Activated CD4-positive, alpha-beta T cell treated with anti-CD3 and anti-CD28 coated beads for 48 hours (primary cell): ENCODE measurements at regions not wholly inside any gene's neighbourhood (a gene's known extent, or its start where the extent isn't known, plus 50 kb on each side); places are given as distances from the start of the nearest gene placed in this dataset.
A peak's percentile ranks its signal among the peaks of the same experiment; 100 is the strongest.
"Not testable (repeated sequence)": the region's sequence is repeated elsewhere in the genome, so short reads cannot be mapped to it uniquely, and the experiment has no call there.

ENCODE experiments used
- DNase-seq: peaks from one replicate; pipeline ENCODE4 v3.0.0-alpha.2; 2020

DNA sequence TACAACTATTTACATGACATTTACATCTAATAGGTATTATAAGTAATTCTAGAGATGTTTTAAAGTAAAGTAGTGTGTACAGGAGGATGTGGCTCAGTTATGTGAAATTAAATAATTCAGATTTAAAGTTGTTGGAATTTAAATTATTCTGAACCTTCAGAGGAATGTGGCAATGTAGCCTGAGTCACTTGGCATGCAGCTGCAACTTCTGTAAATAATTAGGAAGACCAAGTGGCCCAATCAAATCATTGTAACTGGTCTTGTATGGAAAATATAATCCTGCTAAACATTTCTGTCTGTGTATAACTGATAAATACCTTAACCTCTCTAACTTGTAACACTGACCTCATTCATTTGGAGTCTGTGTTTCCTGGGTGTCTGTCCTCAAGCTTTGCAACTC, 828.9 kb downstream of the GLUD2 start:
- no peak for DNase-seq

DNA sequence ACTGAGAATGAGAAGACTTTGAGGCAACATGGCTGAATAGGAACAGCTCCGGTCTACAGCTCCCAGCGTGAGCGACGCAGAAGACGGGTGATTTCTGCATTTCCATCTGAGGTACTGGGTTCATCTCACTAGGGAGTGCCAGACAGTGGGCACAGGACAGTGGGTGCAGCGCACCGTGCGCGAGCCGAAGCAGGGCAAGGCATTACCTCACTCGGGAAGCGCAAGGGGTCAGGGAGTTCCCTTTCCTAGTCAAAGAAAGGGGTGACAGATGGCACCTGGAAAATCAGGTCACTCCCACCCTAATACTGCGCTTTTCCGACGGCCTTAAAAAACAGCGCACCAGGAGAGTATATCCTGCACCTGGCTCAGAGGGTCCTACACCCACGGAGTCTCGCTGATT, 829.9 kb downstream of the GLUD2 start:
- DNase-seq: not testable (repeated sequence)

DNA sequence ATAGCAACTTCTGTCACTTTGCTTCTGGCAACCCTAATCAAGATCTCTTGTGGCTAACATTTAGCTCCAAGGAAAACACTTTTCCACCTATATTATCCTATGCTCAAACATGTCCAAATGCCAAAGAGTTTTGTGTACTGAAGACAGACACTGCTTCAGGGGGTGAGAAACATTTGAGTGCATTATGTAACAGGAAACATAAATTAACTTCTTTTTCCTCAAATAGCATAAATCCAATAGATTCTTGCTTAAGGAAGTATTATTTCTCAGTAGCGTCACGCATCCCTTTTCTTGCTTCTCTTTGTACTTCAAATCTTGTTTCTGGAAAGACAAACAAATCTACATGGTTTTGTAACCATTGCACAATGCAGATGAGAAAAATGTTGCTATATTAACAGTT, 839.1 kb downstream of the GLUD2 start:
- no peak for DNase-seq

DNA sequence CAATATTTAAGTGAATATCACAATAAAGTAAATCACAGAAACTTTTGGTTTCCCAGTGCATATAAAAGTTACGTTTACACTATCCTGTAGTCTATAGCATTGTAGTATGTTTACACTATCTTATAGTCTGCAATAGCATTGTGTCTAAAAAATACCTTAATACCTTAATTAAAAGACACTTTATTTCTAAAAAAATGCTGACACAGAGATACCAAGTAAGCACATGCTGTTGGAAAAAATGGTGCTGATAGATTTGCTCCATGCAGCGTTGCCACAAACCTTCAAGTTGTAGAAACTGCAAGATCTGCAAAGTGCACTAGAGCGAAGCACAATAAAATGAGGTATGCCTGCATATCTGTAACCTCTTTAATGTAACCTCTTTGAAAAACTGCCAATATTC, 847.3 kb downstream of the GLUD2 start:
- DNase-seq: no peak

DNA sequence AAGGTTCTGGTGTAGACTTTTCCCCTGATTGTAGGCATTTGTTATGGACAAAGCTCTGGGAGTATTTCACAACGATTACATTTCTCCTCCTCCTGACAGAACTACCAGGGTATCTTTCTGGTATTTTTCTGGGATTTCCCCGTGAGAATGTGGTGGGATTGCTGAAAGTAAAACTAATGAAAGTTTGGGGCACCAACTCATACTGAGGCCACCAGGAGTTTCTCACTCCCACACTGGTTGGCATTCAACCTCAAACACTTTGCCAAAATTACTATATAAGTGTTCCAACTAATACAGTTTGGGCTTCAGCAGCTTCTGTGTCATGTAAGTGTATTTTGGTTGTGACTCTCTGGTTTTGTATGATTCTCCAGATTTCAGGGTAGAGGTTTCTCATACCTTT, 855.1 kb downstream of the GLUD2 start:
- DNase-seq: peak; percentile 1

DNA sequence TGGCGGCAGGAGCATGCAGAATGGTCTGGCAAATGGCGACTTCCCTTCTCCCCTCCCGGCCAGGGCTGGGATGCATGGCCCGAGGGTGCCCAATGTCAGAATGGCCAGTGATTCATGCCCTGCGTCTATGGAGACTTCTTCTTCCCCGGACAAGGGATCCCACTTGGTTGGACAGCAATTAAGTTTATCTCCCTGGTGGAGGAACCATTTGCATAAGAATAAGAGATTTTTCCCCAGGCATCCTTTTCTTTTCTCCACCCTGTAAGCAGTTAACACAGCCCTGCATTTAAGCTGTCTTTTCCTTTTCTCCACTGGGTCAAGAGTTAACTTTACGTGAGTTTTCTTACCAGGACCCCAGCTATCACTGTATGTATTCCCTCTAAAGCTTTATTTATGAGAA, 856.6 kb downstream of the GLUD2 start:
- no peak for DNase-seq

DNA sequence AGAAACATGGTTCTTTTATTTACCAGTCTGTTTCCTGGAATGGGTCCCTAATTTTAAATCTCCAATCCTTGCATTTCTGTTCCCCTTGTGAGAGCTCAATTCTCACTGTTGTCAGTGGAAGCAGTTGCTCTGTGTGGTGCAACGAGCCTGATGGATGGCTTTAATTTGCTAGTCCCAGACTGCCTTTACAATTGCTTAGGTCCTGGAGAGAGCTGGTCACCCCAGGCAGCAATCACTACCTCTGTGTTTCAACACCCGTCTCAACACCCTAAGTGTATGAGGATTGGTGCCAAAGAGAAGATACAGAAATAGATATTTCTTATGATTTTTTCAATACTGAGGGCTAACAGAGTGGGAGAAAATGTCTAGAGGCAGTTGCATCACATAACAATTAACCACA, 873.8 kb downstream of the GLUD2 start:
- DNase-seq: no peak

DNA sequence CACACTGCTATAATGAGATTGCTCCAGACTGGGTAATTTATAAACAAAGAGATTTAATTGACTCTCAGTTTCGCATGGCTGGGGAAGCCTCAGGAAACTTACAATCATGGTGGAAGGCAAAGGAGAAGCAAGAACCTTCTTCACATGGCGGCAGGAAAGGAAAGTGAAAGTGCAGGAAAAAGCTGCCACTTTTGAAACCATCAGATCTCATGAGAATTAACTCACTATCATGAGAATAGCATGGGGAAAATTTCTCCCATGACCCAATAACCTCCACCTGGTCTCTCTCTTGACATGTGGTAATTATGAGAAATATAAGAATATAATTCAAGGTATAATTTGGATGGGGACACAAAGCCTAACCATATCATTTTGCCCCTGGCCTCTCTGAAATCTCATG, 884.2 kb downstream of the GLUD2 start:
- no peak for DNase-seq

DNA sequence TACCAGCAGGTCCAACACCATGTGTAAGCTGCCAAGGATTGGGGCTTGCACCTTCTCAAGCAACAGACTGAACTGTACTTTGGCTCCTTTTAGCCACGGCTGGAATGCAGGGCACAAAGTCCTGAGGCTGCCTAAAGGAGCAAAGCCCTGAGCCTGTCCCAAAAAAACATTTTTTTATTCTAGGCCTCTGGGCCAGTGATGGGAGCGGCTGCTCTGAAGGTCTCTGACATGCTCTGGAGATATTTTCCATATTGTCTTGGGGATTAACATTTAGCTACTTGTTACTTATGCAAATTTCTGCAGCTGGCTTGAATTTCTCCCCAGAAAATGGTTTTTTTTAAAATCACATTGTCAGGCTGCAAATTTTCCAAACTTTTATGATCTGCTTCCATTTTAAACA, 885.3 kb downstream of the GLUD2 start:
- DNase-seq: no peak

DNA sequence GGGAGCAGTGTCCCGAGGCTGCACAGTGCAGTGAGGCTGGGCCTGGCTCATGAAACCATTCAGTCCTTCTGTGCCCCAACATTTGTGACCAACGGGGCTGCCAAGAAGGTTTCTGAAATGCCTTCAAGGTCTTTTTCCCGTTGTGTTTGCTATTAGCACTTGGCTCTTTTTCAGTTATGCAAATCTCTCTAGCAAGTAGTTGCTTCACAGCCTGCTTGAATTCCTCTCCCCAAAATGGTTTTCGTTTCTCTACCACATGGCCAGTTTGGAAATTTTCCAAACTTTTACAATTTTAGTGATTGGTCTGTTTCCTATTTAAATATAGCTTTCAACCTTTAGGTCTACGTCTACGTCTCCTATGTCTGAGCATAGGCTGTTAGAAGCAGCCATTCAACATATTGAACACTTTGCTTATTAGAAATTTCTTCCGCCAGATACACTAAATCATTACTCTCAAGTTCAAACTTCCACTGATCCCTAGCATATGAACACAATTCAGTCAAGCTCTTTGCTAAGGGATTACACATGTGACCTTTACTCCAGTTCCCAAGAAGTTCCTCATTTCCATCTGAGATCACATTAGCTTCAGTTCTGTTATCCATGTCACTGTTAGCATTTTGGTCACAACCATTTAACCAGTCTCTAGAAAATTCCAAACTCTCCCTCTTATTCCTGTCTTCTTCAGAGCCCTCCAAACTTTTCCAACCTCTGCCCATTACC, 901.8 kb downstream of the GLUD2 start:
- DNase-seq: no peak

DNA sequence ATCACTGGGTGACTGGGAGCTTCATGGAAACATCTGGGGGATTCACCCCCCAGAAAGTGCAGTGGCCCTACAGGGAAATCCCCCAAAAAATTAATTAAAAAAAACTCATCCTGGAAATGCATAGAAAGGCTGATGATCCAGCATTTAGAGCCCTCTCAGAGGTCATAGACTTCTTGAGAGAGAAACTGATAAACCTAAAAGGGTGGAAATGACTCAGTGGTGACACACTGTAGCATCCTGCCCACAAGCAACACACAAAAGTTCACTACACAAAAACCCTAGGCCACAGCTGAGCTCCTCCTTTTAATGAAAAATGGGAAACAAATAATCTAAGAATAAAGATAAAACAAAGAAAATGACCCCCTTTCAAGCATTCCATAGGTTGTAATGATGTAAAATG, 911.5 kb downstream of the GLUD2 start:
- no peak for DNase-seq

DNA sequence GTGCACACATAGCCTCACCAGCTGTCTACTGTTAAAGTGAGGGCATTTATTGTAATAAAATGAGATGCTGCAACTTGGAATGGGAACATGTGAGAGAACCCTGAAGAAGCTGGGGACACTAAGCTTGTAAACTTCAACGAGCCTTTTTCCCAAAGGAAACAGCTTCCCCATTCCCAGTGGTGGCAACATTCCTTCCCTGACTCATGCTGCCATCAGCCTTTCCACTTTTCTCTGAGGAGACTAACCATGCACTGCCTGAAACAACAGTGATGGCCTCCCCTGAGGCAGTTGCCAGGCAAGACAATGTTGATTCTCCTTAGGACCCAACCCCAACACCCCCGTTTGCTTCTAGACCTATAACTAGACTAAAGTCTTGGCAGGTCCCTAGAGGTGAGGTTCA, 928.3 kb downstream of the GLUD2 start:
- no peak for DNase-seq

DNA sequence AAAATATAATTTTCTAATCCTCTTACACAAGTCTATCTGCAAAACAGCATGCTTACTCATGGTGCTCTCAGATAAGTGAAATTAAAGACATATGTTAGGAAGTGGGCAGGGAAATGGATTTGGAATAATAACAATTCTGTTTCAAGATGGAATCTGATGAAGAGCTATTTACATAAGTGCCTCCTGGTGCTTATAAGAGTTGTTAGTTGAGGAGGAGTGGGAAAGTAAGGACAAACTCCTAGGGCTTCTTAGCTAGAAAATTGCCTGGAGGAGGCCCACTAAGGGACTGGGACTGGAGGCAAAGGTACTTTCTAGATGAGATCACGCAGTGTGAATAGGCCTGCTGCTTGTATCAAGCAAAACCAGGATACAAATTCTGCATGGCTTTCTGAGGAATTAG, 939.8 kb downstream of the GLUD2 start:
- no peak for DNase-seq

DNA sequence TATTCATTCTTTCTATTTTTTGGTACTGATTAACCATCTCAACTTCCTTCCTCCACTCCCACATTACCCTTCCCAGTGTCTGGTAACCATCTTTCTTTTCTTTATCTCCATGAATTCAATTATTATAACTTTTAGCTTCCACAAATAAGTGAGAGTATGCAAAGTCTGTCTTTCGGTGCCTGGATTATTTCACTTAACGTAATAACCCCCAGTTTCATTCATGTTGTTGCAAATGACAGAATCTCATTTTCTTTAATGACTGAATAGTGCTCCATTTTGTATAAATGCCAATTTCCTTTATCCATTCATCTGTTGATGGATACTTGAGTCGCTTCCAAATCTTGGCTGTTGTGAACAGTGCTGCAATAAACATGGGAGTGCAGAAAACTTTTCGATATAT, 940.4 kb downstream of the GLUD2 start:
- DNase-seq: no peak

DNA sequence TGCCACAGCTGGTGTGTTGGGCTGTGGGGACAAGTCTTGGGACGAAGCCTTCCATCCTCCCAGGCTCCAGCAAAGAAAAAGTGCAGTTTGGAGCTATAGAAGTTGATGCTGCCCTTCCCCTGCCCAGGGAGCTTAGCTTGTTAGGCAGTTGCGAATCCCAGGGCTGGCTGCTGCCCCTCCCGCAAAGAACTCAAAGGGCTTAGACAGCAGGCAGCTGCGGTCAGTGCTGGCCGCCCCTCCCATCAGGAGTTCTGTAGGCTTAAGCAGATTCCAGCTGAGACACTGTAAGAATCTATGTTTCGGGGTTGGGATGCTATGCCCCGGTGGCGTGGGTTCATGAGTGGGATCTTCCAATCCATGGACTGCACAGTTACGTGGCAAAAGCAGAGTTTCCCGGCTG, 956.7 kb downstream of the GLUD2 start:
- no peak for DNase-seq

DNA sequence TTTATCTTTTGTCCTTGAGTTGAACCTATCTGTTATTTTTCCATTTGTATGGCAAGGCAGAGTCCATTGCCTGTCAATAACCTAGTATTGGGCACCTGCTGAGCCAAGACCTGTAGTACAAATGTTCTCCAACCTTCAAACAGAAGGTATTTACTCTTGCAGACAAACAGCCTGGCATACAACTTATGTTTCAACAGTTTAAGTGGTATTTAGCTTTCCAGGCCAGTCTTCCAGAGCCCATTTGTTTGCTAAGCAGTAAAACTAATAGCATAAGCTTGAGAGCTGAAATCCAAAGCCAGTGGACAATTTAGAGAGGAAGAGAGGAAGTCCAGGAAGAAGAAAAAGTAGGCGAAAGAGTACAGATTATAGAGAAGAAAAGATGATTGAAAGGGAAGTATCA, 979.3 kb downstream of the GLUD2 start:
- DNase-seq: no peak

DNA sequence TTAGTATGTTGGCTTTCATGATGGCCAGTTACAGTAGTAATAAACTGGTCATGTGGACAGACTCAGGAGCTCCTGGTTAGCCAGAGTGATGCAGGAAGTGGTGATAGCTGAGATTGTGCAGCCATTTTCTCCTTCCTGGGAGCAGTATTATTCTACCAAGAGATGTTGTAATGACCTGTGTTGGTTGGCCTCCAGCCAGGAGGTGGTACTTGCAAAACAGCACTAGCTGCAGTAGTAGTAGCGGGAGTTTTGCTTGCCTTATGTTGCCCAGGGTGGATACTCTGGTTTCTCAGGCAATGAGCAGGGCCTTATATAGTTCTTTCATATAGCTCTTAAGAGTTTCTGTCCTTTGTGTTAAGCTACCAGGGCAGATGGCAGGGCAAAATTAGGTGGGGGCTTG, 998.8 kb downstream of the GLUD2 start:
- DNase-seq: no peak

DNA sequence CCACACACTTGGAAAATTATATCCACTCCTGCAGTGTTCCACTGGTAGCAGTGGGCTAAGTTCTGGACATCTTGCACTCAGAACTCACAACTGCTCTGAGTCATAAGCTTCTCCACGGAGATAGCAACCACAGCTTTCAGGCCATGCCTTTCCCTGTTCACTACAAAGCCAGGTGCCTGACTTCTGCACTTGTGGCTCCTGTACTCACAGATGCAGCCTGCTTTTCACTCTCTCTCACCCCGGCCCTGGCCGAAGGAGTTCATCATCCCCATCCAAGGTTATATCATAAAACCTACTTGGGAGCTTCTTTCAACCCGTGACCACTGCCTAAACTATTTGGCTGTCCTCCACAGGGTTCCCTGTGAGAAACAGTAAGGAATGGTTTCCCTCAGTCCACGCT, 999.4 kb downstream of the GLUD2 start:
- no peak for DNase-seq

DNA sequence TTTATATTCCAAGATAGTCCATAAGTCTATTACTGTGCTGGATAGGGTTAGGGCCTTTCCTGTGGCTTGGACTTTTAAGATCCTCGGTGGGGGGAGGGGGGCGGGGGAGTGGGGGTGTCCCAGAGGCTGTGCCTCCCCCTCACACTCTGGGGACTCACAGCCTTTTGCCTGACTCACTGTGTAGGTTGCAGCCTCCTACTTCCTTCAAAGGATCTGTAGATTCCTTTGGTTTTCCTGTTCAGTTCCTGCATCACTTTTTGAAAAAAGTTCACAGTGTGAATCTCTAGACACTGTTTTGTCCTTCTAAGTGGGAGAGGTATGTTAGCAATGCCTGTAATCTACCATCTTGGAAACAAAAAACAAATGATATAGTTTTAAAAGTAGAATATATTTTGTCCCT, 999.9 kb downstream of the GLUD2 start:
- no peak for DNase-seq

DNA sequence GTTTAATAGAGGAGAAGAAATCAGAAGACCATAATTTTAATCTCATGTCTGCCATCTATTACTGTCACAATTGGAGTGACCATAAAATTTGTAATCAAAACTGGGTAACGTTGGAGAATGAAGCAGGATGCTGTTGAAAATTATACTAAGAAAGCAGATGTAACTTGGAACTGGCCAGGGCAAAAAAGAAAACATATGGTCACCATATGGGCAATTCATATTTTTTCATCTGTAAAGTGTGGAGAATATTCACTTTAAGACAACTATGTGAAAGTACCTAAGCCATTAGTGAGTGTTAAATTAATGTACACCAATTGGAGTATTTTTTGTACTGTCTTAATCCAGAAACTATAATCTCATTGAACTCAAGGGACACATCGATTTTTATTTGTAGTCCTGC, 1008.0 kb downstream of the GLUD2 start:
- DNase-seq: no peak

DNA sequence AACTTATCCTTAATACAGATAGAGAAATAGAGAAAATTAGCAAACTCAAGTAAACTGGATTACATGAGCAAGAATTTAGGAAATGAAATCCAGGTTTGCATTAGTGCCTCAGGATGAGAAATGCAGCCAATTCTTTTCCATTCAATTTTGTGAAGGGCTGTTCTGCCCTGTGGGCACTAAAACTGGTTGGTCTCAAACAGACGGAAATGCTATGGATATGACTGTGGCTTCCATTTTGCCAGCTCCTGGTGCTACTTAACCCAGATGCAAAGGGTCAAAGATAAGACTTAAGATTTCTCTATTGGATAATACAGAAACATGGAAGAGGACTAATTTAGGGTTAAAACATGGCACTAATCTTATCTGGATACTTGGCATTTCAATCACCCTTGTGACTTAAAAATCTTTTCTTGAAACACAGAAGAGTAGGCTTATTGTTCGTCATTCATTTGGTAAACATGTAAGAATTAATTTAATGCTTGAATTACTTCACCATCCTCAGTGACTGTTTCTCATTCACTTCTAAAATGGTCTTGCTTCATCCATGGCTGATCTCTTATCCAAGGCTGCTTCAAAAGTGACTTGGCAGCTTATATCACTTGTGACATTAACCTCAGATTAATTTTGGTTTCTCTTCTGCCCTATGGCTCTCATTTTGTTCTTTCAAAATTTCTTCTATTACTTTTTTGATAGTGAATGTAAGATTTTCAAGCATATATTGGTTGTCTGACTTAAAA, 1008.7 kb downstream of the GLUD2 start:
- DNase-seq: no peak

DNA sequence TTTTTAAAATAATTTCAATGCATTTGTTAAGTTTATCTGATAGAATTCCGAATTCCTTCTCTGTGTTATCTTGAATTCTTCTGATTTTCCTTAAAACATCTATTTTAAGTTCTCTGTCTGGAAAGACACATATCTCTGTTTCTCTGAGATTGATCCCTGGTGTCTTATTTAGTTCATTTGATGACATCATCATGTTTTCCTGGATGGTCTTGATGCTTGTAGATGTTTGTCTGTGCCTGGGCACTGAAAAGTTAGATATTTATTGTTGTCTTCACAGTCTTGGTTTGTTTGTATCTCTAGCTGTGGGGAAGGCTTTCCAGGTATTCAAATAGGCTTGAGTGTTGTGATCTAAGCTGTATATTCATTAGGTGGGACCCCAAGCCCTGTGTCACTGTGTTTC, 1028.8 kb downstream of the GLUD2 start:
- DNase-seq: no peak

DNA sequence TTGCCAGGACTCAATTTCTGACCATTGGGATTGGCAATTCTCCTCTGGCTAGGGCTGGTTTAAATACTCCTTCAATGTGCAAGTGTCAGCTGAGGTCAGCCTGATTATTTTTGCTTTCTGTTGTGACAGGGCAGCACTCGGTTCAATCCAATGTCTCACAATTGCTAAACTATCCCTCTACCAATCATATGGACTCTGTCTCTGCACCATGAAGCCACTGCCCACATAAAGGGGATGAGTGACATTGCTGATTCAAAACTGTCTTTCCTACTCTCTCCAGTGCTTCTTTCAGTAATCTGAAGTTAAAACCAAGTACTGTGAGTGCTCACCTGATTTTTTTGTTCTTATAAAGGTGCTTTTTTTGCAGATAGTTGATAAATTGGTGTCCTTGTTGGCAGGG, 1030.7 kb downstream of the GLUD2 start:
- DNase-seq: no peak

DNA sequence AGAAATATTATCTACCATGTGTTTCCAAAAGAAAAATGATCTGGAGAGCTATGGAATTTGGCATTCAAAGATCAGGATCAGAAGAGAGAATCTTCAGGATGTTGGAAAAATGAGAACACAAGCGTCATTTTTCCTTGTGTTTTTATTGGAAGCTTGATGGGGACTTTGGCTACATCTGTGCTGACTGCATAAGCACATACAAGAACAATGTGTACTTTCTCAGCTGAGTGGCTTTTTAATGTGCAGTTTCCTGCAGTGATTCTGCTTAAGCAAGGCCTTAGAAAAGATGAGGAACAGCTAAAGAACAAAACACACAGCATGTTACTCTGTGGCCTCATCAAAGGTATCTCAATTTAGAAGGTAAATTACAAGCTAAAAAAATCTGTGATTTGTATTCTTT, 1039.9 kb downstream of the GLUD2 start:
- DNase-seq: no peak

DNA sequence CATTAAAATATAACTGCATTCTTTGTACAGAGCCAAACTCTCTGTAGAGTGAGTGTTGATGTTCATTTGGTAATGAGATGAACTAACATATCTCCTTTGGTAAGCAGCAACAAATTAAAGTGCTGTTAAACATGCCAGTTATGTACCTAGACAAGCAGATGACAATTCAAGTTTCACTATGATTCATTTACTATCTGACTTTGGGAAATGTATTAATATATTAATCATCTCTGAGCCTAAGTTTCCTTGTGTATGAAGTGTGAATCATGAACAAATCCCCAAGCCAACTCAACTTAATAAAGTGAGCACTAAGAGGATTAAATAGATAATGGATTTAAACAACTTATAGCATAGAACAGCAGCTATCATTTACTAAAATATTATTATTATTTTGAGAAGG, 1044.2 kb downstream of the GLUD2 start:
- no peak for DNase-seq
